Endothelial cell of umbilical vein (primary cell): ENCODE measurements at regions not wholly inside any gene's neighbourhood (a gene's known extent, or its start where the extent isn't known, plus 50 kb on each side); places are given as distances from the start of the nearest gene placed in this dataset.

ENCODE experiments used
- BruUV-seq: library from RNA; stranded (reverse); fragments of 400-500 nt; replicated peaks from 2 replicates; lab custom pipeline; 2021; lab: Mats Ljungman, UMichigan
- CTCF ChIA-PET: fragments of 300-600, 350-600 bp; sonication (Branson Sonifier 250); formaldehyde crosslinking; loops from one replicate; lab custom pipeline; 2021; ENCODE audit warnings: antibody characterized with exemption, inconsistent platforms; lab: Charles Lee
- POLR2A ChIA-PET: fragments of 300-600, 350-600 bp; sonication (Branson Sonifier 250); formaldehyde crosslinking; loops from one replicate; lab custom pipeline; 2021; ENCODE audit warnings: antibody characterized with exemption, inconsistent platforms; lab: Charles Lee
- DNase-seq: peaks from one replicate; pipeline ENCODE4 v3.0.0-alpha.2; 2011; ENCODE audit warnings: low read depth, low spot score
- FAIRE-seq: peaks from 2 replicates; lab custom pipeline; 2011; peaks lifted over from hg19 to GRCh38; lab: Jason Lieb, UNC
- H2AFZ ChIP-seq: 2 replicates; pipeline ENCODE4 v1.6.0; 2012; ENCODE audit warnings: low read depth, low read length, control low read depth, inconsistent platforms
- H3K27ac ChIP-seq: 2 replicates; pipeline ENCODE4 v1.5.1; 2011; ENCODE audit warnings: low read depth, mild to moderate bottlenecking, control low read depth, low read length, moderate library complexity; ENCODE audit not compliant: insufficient read depth
- H3K27me3 ChIP-seq, 2 experiments: 2 replicates each; pipeline versions ENCODE4 v1.6.0 to v1.6.1; 2011; ENCODE audit warnings: low read length in 2 of 2, mixed read lengths in 1 of 2; ENCODE audit not compliant: control insufficient read depth in 2 of 2, insufficient read depth in 2 of 2
- H3K36me3 ChIP-seq, 2 experiments: 2 replicates in 1 of 2; 3 replicates in 1 of 2; pipeline ENCODE4 v1.5.1; 2011; ENCODE audit warnings: low read length in 2 of 2, mild to moderate bottlenecking in 1 of 2, moderate library complexity in 1 of 2; ENCODE audit not compliant: control insufficient read depth in 2 of 2, insufficient read depth in 2 of 2; ENCODE audit errors: extremely low read depth in 1 of 2
- H3K4me1 ChIP-seq: 3 replicates; pipeline ENCODE4 v1.5.1; 2011; ENCODE audit warnings: mild to moderate bottlenecking, low read length; ENCODE audit not compliant: control insufficient read depth, insufficient read depth; ENCODE audit errors: extremely low read depth
- H3K4me2 ChIP-seq: 2 replicates; pipeline ENCODE4 v1.6.1; 2011; ENCODE audit warnings: low read length, control low read depth, mixed read lengths; ENCODE audit not compliant: insufficient read depth
- H3K4me3 ChIP-seq, 3 experiments: fragments of 200-600 bp in 1 of 3; sonication (generic), shearing (Covaris generic) in 1 of 3; replicated peaks in 1 of 3; 2 replicates each; pipeline ENCODE4 v1.5.1; 2011 to 2016; ENCODE audit warnings: control low read depth in 3 of 3, low read length in 3 of 3, mild to moderate bottlenecking in 2 of 3, inconsistent platforms in 1 of 3, low read depth in 1 of 3, moderate library complexity in 1 of 3; ENCODE audit not compliant: insufficient read depth in 1 of 3
- H3K79me2 ChIP-seq: 2 replicates; pipeline ENCODE4 v1.6.0; 2012; ENCODE audit warnings: low read length, inconsistent platforms; ENCODE audit not compliant: control insufficient read depth, insufficient read depth
- H3K9ac ChIP-seq: replicated peaks from 2 replicates; pipeline ENCODE3; 2011; ENCODE audit warnings: low read length, control low read depth; ENCODE audit not compliant: insufficient read depth; ENCODE audit errors: extremely low read depth
- H3K9me1 ChIP-seq: replicated peaks from 3 replicates; pipeline ENCODE4 v1.6.0; 2011; ENCODE audit warnings: mild to moderate bottlenecking, low read length; ENCODE audit not compliant: control insufficient read depth, insufficient read depth; ENCODE audit errors: extremely low read depth
- H3K9me3 ChIP-seq: replicated peaks from 2 replicates; pipeline ENCODE4 v1.5.1; 2012; ENCODE audit warnings: low read length, inconsistent platforms; ENCODE audit not compliant: control insufficient read depth, insufficient read depth
- H4K20me1 ChIP-seq: replicated peaks from 2 replicates; pipeline ENCODE3; 2011; ENCODE audit warnings: mild to moderate bottlenecking, low read length; ENCODE audit not compliant: control insufficient read depth, insufficient read depth; ENCODE audit errors: extremely low read depth
- CTCF ChIP-seq, 2 donors: IDR thresholded peaks; 1 replicate in 1 of 2; 2 replicates in 1 of 2; pipeline ENCODE4 v1.5.1; 2011; ENCODE audit warnings: low read length in 2 of 2, mild to moderate bottlenecking in 2 of 2, moderate library complexity in 2 of 2, control low read depth in 1 of 2, inconsistent platforms in 1 of 2, low read depth in 1 of 2; ENCODE audit not compliant: insufficient read depth in 1 of 2; ENCODE audit errors: extremely low read depth in 1 of 2
- EZH2 ChIP-seq: IDR thresholded peaks from 2 replicates; pipeline ENCODE4 v1.6.1; 2012; ENCODE audit warnings: borderline replicate concordance, low read depth, mild to moderate bottlenecking, moderate library complexity, low read length, inconsistent platforms; ENCODE audit not compliant: severe bottlenecking
- FOS ChIP-seq: IDR thresholded peaks from 2 replicates; pipeline ENCODE4 v1.6.1; 2011; ENCODE audit warnings: mild to moderate bottlenecking, low read length, moderate library complexity, borderline replicate concordance; ENCODE audit not compliant: insufficient read depth
- GATA2 ChIP-seq: IDR thresholded peaks from 2 replicates; pipeline ENCODE4 v1.7.0; 2011; ENCODE audit warnings: low read depth, mild to moderate bottlenecking, moderate library complexity, mixed read lengths, low read length; ENCODE audit not compliant: insufficient read length, insufficient read depth
- JUN ChIP-seq: IDR thresholded peaks from 2 replicates; pipeline ENCODE4 v1.6.1; 2011; ENCODE audit warnings: borderline replicate concordance, low read depth; ENCODE audit not compliant: insufficient read length, insufficient read depth
- MAX ChIP-seq: IDR thresholded peaks from 2 replicates; pipeline ENCODE4 v1.6.1; 2011; ENCODE audit not compliant: insufficient read depth, insufficient read length
- MYC ChIP-seq: IDR thresholded peaks from one replicate; pipeline ENCODE4 v1.6.1; 2011; ENCODE audit warnings: mild to moderate bottlenecking, low read depth, low read length
- POLR2A ChIP-seq: IDR thresholded peaks from 2 replicates; pipeline ENCODE4 v1.6.1; 2012; ENCODE audit warnings: low read depth, mild to moderate bottlenecking, control low read depth, low read length
- POLR2AphosphoS5 ChIP-seq: IDR thresholded peaks from 2 replicates; pipeline ENCODE4 v1.6.1; 2012; ENCODE audit warnings: low read depth, mild to moderate bottlenecking, control low read depth, low read length, moderate library complexity; ENCODE audit not compliant: insufficient read depth
- dilution Hi-C: fragments of 300-500 bp; cut with MboI; formaldehyde crosslinking; loops from one replicate; pipeline ENCODE4 v1.15.0; 2019; ENCODE audit warnings: low sequenced_read_pairs; ENCODE audit not compliant: extremely low pct_ligation_motif_present
- intact Hi-C: fragments of 100-400 bp; cut with micrococcal nuclease; formaldehyde crosslinking; loops from one replicate; pipeline ENCODE4 v1.10.0; 2022

DNA sequence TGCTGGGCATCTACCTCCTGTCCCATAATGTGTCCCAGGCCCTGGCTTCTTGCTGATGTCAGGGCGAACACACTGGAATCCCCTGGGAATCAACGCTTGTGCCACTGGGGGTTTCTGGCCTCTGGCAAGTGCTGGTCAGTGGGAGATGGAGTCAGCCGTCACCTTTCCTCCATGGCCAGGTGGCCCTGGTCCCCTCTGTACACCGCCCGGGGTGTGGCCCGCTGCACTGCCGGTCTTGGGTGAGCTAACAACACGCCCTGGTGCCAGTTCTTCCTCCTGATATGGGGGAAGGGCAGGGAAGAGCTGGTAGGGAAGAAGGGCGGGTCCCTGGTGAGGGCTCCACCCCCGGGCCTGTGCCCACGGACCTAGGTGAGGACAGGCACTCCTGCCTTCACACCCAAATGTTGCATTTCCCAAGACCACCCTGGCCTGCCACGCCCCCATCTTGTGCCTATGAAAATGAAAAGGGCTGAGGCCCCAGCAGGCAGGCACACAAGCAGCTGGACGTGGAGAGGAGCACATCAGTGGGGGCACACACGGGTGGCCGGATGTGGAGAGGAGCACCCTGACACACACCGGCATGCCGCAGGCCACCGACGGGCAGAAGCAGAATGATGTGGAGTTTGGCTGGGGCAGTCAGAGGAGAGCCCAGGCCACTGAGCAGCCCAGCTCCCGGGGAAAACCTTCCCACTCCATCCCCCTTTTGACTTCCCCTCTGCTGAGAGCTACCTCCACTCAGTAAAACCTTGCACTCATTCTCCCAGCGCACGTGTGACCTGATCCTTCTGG, 140.5 kb downstream of the ASB1 start:
- Histone ChIP-seq H3K36me3 (no peaks in the 10 kb centered on the region), H3K9me1 (no peaks in the 10 kb centered on the region), H3K9me3 (no peaks in the 10 kb centered on the region), H3K4me2 (no peak overlapping the region), H3K9ac (no peak overlapping the region), H3K4me1 (no peaks in the 10 kb centered on the region), H3K79me2 (no peaks in the 10 kb centered on the region), H2AFZ (no peak overlapping the region), H4K20me1 (no peaks in the 10 kb centered on the region), H3K4me3 (no peak overlapping the region), H3K27me3 (no peaks in the 10 kb centered on the region), H3K27ac (no peak overlapping the region)
- DNase-seq (no peak), FAIRE-seq (no peak)
- dilution Hi-C loops (loop anchor here (5.0 kb wide), 1 partner anchor 50 kb away; no protein-coding TSS in a partner anchor), intact Hi-C loops (no loop called here)
- CTCF ChIA-PET: no interaction called here
- TF ChIP-seq POLR2AphosphoS5: no peak
- no peak for TF ChIP-seq CTCF (IDR thresholded peaks at IDR 0.05; ENCODE audit: extremely low read depth in 1 of 2, insufficient read depth in 1 of 2, low read depth in 1 of 2, low read length in 2 of 2)
- no TSS peak for BruUV-seq
- POLR2A ChIA-PET: no interaction called here

DNA sequence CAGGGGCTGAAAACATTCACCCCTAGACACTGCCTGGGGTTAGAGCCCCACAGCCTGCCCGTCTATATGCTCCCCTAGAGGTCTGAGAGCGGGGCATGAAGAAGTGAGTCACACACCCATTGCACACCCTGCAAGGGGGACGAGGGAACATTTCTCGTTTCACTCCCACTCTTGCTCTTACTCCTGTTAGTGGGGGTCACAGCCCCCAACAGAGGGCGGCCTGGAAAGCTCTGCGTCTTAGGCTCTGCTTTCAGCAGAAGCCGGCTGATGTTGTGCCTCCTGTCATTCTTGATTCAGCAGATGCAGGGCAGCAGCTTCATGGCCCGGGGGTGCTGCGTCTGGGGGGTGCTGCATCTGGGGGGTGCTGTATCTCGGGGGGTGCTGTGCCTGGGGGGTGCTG, 141.3 kb downstream of the ASB1 start:
- no peak for FAIRE-seq
- POLR2A ChIA-PET: no interaction called here
- intact Hi-C loops: no loop called here

More for the DNA sequence above, 141.3 kb downstream of the ASB1 start:
- Histone ChIP-seq H3K9me3 (no peaks in the 10 kb centered on the region), H3K4me1 (no peaks in the 10 kb centered on the region), H4K20me1 (no peaks in the 10 kb centered on the region), H3K27ac (no peak overlapping the region), H3K36me3 (no peaks in the 10 kb centered on the region), H3K27me3 (no peaks in the 10 kb centered on the region), H3K4me3 (no peak overlapping the region), H2AFZ (no peak overlapping the region), H3K9me1 (no peaks in the 10 kb centered on the region), H3K4me2 (no peak overlapping the region), H3K9ac (no peak overlapping the region), H3K79me2 (no peaks in the 10 kb centered on the region)
- DNase-seq: no peak
- BruUV-seq: no TSS peak
- CTCF ChIA-PET: no interaction called here
- TF ChIP-seq POLR2A (no peak), MAX (no peak), CTCF (IDR thresholded peaks at IDR 0.05; ENCODE audit: extremely low read depth in 1 of 2, insufficient read depth in 1 of 2, low read depth in 1 of 2, low read length in 2 of 2) (no peak), EZH2 (no peak), FOS (no peak), MYC (no peak), POLR2AphosphoS5 (no peak), JUN (no peak), GATA2 (no peak)
- dilution Hi-C loops: loop anchor here (5.0 kb wide), 1 partner anchor 51 kb away; no protein-coding TSS in a partner anchor
